ENCODE measurements at regions not wholly inside any gene's neighbourhood (a gene's known extent, or its start where the extent isn't known, plus 50 kb on each side); places are given as distances from the start of the nearest gene placed in this dataset.

- Histone ChIP-seq H3K4me3 (no peak overlapping the region), H3K4me2 (no peak overlapping the region), H3K27ac (no peak overlapping the region), H3K9me3 (no peaks in the 10 kb centered on the region), H3K4me1 (no peaks in the 10 kb centered on the region)
- no peak for DNase-seq (ENCODE audit: low read depth in 1 of 2, low spot score in 1 of 2)
- TF ChIP-seq, protein P1, sequence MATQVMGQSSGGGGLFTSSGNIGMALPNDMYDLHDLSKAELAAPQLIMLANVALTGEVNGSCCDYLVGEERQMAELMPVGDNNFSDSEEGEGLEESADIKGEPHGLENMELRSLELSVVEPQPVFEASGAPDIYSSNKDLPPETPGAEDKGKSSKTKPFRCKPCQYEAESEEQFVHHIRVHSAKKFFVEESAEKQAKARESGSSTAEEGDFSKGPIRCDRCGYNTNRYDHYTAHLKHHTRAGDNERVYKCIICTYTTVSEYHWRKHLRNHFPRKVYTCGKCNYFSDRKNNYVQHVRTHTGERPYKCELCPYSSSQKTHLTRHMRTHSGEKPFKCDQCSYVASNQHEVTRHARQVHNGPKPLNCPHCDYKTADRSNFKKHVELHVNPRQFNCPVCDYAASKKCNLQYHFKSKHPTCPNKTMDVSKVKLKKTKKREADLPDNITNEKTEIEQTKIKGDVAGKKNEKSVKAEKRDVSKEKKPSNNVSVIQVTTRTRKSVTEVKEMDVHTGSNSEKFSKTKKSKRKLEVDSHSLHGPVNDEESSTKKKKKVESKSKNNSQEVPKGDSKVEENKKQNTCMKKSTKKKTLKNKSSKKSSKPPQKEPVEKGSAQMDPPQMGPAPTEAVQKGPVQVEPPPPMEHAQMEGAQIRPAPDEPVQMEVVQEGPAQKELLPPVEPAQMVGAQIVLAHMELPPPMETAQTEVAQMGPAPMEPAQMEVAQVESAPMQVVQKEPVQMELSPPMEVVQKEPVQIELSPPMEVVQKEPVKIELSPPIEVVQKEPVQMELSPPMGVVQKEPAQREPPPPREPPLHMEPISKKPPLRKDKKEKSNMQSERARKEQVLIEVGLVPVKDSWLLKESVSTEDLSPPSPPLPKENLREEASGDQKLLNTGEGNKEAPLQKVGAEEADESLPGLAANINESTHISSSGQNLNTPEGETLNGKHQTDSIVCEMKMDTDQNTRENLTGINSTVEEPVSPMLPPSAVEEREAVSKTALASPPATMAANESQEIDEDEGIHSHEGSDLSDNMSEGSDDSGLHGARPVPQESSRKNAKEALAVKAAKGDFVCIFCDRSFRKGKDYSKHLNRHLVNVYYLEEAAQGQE (IDR thresholded peaks at IDR 0.05): no peak
- TF ChIP-seq HDAC2 (IDR thresholded peaks at IDR 0.05) (no peak), NFE2L2 (conservative IDR thresholded peaks at IDR 0.05; ENCODE audit: low read length) (no peak), PHF8 (IDR thresholded peaks at IDR 0.05; ENCODE audit: borderline replicate concordance, low read depth) (no peak), CBX2 (IDR thresholded peaks at IDR 0.05; ENCODE audit: borderline replicate concordance, low read depth) (no peak), EHMT2 (IDR thresholded peaks at IDR 0.05; ENCODE audit: low read depth) (no peak), ATOH8 (CRISPR knock-in tag; IDR thresholded peaks at IDR 0.05; ENCODE audit: low read depth) (no peak), CHD2 (IDR thresholded peaks at IDR 0.05; ENCODE audit: low read length, partially characterized antibody) (no peak), FOSL2 (IDR thresholded peaks at IDR 0.05) (no peak), FOSL2 (CRISPR knock-in tag; IDR thresholded peaks at IDR 0.05) (no peak), ESRRA (IDR thresholded peaks at IDR 0.05; ENCODE audit: borderline replicate concordance, low read length) (no peak), HOXB5 (CRISPR knock-in tag; IDR thresholded peaks at IDR 0.05) (no peak), SMC3 (IDR thresholded peaks at IDR 0.05) (no peak)
- TF ChIP-seq, protein P2, sequence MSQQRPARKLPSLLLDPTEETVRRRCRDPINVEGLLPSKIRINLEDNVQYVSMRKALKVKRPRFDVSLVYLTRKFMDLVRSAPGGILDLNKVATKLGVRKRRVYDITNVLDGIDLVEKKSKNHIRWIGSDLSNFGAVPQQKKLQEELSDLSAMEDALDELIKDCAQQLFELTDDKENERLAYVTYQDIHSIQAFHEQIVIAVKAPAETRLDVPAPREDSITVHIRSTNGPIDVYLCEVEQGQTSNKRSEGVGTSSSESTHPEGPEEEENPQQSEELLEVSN (IDR thresholded peaks at IDR 0.05; ENCODE audit: borderline replicate concordance, low read depth): no peak
- CTCF ChIA-PET: interaction anchor here (1.3 kb wide), 1 partner anchor 18 kb away, joined by 3 read pairs; no protein-coding TSS in a partner anchor
- POLR2A ChIA-PET: no interaction called here
- no peak; a peak in 1 of 6 replicates for ATAC-seq
- FAIRE-seq: no peak
- 82% methylated on average over 6 of the region's 6 CpGs for WGBS (ENCODE audit: missing lambda C conversion rate)
Observed at GRCh38 chr2:53455094-53455493, 312.5 kb upstream of the CHAC2 start.

DNA sequence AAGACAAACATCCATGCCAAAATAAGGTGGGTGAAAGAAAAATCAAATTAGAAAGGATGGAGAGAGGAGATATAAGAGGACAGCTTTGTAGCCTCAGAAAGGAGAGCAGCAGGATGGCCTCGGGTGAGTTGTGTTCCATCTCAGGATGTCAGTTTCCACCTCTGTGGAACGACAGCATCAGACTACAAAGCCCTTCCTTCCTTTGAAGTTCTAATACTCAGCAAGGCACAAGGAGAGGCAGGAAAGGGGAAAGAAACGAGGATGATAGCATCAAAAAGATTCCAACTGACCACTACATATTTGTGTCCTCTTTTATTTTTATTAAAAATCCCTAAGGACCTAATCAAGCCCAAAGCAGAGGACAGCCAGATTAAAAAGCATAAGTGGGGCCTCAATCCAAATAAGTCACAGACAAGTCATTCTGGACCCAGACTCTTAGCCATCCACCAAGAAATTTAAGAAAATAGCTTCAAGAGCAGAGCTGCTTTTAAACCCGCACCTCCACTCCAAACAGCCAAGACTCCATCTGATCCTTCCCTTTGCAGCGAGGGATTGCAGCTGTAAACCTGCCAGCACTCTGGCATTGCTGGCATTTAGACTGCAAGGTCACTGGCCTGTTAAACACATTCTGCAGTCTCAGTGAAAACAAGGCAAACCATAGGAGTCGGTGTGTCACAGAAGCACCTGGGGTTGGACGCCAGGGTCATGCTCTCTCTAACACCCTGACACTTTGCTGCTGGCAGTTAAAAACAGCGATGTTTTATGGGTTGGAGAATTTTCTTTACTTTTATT lies 314.5 kb upstream of the CHAC2 start:
- DNase-seq (ENCODE audit: low read depth in 1 of 2, low spot score in 1 of 2) (no peak), ATAC-seq (no peak), FAIRE-seq (no peak)
- ChIA-PET CTCF (interaction anchor here (0.9 kb wide), 1 partner anchor 28 kb away, joined by 3 read pairs; no protein-coding TSS in a partner anchor), POLR2A (no interaction called here)
- no peak overlapping the region for H3K4me3 ChIP-seq
- TF ChIP-seq ATOH8 (CRISPR knock-in tag; IDR thresholded peaks at IDR 0.05; ENCODE audit: low read depth): no peak
- TF ChIP-seq EP300 (IDR thresholded peaks at IDR 0.05): no peak
- no peak for TF ChIP-seq BHLHE40 (IDR thresholded peaks at IDR 0.05; ENCODE audit: low read depth, low read length)
- no peak for TF ChIP-seq FOSL2 (IDR thresholded peaks at IDR 0.05)
- no peak for TF ChIP-seq FOSL2 (CRISPR knock-in tag; IDR thresholded peaks at IDR 0.05)
- TF ChIP-seq, protein P3, sequence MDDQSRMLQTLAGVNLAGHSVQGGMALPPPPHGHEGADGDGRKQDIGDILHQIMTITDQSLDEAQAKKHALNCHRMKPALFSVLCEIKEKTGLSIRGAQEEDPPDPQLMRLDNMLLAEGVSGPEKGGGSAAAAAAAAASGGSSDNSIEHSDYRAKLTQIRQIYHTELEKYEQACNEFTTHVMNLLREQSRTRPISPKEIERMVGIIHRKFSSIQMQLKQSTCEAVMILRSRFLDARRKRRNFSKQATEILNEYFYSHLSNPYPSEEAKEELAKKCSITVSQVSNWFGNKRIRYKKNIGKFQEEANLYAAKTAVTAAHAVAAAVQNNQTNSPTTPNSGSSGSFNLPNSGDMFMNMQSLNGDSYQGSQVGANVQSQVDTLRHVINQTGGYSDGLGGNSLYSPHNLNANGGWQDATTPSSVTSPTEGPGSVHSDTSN (IDR thresholded peaks at IDR 0.05): no peak
- TF ChIP-seq NPAS2 (CRISPR knock-in tag; IDR thresholded peaks at IDR 0.05; ENCODE audit: borderline replicate concordance): no peak
- no peak for TF ChIP-seq CHD2 (IDR thresholded peaks at IDR 0.05; ENCODE audit: low read length, partially characterized antibody)
- TF ChIP-seq RAD21 (conservative IDR thresholded peaks at IDR 0.05 in 1 of 2, IDR thresholded peaks at IDR 0.05 in 1 of 2): no peak
- no peak for TF ChIP-seq CEBPB (IDR thresholded peaks at IDR 0.05)
- TF ChIP-seq HOXA7 (CRISPR knock-in tag; IDR thresholded peaks at IDR 0.05): no peak
- no peak for TF ChIP-seq HEYL (CRISPR knock-in tag; IDR thresholded peaks at IDR 0.05)
- TF ChIP-seq RARB (CRISPR knock-in tag; IDR thresholded peaks at IDR 0.05): no peak
- TF ChIP-seq ZNF302 (CRISPR knock-in tag; IDR thresholded peaks at IDR 0.05): no peak
- TF ChIP-seq, protein P4, sequence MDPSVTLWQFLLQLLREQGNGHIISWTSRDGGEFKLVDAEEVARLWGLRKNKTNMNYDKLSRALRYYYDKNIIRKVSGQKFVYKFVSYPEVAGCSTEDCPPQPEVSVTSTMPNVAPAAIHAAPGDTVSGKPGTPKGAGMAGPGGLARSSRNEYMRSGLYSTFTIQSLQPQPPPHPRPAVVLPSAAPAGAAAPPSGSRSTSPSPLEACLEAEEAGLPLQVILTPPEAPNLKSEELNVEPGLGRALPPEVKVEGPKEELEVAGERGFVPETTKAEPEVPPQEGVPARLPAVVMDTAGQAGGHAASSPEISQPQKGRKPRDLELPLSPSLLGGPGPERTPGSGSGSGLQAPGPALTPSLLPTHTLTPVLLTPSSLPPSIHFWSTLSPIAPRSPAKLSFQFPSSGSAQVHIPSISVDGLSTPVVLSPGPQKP (IDR thresholded peaks at IDR 0.05; ENCODE audit: low read depth, low read length): no peak
- TF ChIP-seq FOSB (CRISPR knock-in tag; IDR thresholded peaks at IDR 0.05): no peak
- H3K4me2 ChIP-seq: no peak overlapping the region
- WGBS (ENCODE audit: missing lambda C conversion rate): 36% methylated on average over 8 of the region's 8 CpGs
- H3K27ac ChIP-seq: no peak overlapping the region
- no peaks in the 10 kb centered on the region for H3K9me3 ChIP-seq
- H3K4me1 ChIP-seq: no peaks in the 10 kb centered on the region

Data from A549 (cell line).